HEK293 (cell line): ENCODE measurements at regions not wholly inside any gene's neighbourhood (a gene's known extent, or its start where the extent isn't known, plus 50 kb on each side); places are given as distances from the start of the nearest gene placed in this dataset.

ENCODE experiments used
- CTCF ChIA-PET: fragments of 350-600 bp; formaldehyde crosslinking; extraction: SDS; loops from one replicate; lab custom pipeline; 2021; ENCODE audit warnings: antibody characterized with exemption; lab: Yijun Ruan, JAX
- POLR2A ChIA-PET: fragments of 300-600 bp; formaldehyde crosslinking; extraction: SDS; loops from one replicate; lab custom pipeline; 2020; ENCODE audit warnings: antibody characterized with exemption, inconsistent platforms; lab: Yijun Ruan, JAX
- H3K27ac ChIP-seq: fragments of 200-500 bp; sonication (Bioruptor generic); 2 replicates; pipeline ENCODE4 v1.5.1; 2014; ENCODE audit warnings: low read depth, low read length, control low read depth, inconsistent platforms; ENCODE audit errors: extremely low read depth
- H3K36me3 ChIP-seq, 2 experiments: fragments of 200-500 bp in 1 of 2; sonication (Bioruptor generic) in 1 of 2; 1 replicate in 1 of 2; 2 replicates in 1 of 2; pipeline ENCODE4 v1.5.1; 2014 to 2017; ENCODE audit warnings: inconsistent platforms in 2 of 2, low read length in 2 of 2; ENCODE audit not compliant: control insufficient read depth in 2 of 2, insufficient read depth in 1 of 2
- H3K4me1 ChIP-seq: fragments of 200-500 bp; sonication (Bioruptor generic); 2 replicates; pipeline ENCODE4 v1.5.1; 2014; ENCODE audit warnings: mild to moderate bottlenecking, low read length, inconsistent platforms; ENCODE audit not compliant: control insufficient read depth, insufficient read depth
- H3K4me3 ChIP-seq: 2 replicates; pipeline ENCODE4 v1.5.1; 2011; ENCODE audit warnings: low read depth, mild to moderate bottlenecking, control low read depth, low read length, moderate library complexity
- H3K9me3 ChIP-seq: fragments of 200-500 bp; sonication (Bioruptor generic); 2 replicates; pipeline ENCODE4 v1.5.1; 2014; ENCODE audit warnings: low read depth, low read length, inconsistent platforms; ENCODE audit not compliant: control insufficient read depth, insufficient read depth
- KLF9 ChIP-seq: fragments of 450-650 bp; formaldehyde crosslinking; IDR thresholded peaks from 2 replicates; pipeline ENCODE4 v1.5.1; 2016; ENCODE audit warnings: missing biosample characterization, missing genetic modification characterization, low read depth
- PRDM4 ChIP-seq: fragments of 450-650 bp; formaldehyde crosslinking; IDR thresholded peaks from 2 replicates; pipeline ENCODE4 v1.5.1; 2017; ENCODE audit warnings: missing biosample characterization, missing genetic modification characterization
- ZFHX2 ChIP-seq: fragments of 450-650 bp; formaldehyde crosslinking; conservative IDR thresholded peaks from 2 replicates; pipeline ENCODE4 v1.5.1; 2016; ENCODE audit warnings: missing biosample characterization, missing genetic modification characterization
- ZNF121 ChIP-seq: fragments of 450-650 bp; formaldehyde crosslinking; IDR thresholded peaks from 2 replicates; pipeline ENCODE4 v1.5.1; 2016; ENCODE audit warnings: missing biosample characterization, missing genetic modification characterization
- ZNF280D ChIP-seq: fragments of 450-650 bp; formaldehyde crosslinking; IDR thresholded peaks from 2 replicates; pipeline ENCODE4 v1.5.1; 2016; ENCODE audit warnings: missing biosample characterization, missing genetic modification characterization
- ZNF362 ChIP-seq: fragments of 450-650 bp; formaldehyde crosslinking; IDR thresholded peaks from 2 replicates; pipeline ENCODE4 v1.5.1; 2016; ENCODE audit warnings: missing biosample characterization, missing genetic modification characterization
- ZNF426 ChIP-seq: fragments of 450-650 bp; formaldehyde crosslinking; IDR thresholded peaks from 2 replicates; pipeline ENCODE4 v1.5.1; 2017; ENCODE audit warnings: missing biosample characterization, missing genetic modification characterization, mild to moderate bottlenecking, inconsistent platforms, moderate library complexity
- ZNF513 ChIP-seq: fragments of 450-650 bp; IDR thresholded peaks from 2 replicates; pipeline ENCODE4 v1.5.1; 2018; ENCODE audit warnings: missing biosample characterization, missing genetic modification characterization
- ZNF558 ChIP-seq: fragments of 450-650 bp; formaldehyde crosslinking; IDR thresholded peaks from 2 replicates; pipeline ENCODE4 v1.5.1; 2016; ENCODE audit warnings: missing biosample characterization, missing genetic modification characterization
- ZNF571 ChIP-seq: fragments of 450-650 bp; formaldehyde crosslinking; IDR thresholded peaks from 2 replicates; pipeline ENCODE4 v1.5.0; 2017; ENCODE audit warnings: missing biosample characterization, missing genetic modification characterization
- ZNF654 ChIP-seq: fragments of 450-650 bp; formaldehyde crosslinking; IDR thresholded peaks from 2 replicates; pipeline ENCODE4 v1.5.1; 2016; ENCODE audit warnings: low read depth, missing biosample characterization, missing genetic modification characterization
- ZNF830 ChIP-seq: fragments of 450-650 bp; IDR thresholded peaks from 2 replicates; pipeline ENCODE4 v1.5.0; 2018; ENCODE audit warnings: missing biosample characterization, missing genetic modification characterization, low read depth, mild to moderate bottlenecking, moderate library complexity
- ZSCAN4 ChIP-seq: fragments of 450-650 bp; formaldehyde crosslinking; IDR thresholded peaks from 2 replicates; pipeline ENCODE4 v1.5.1; 2017; ENCODE audit warnings: missing biosample characterization, missing genetic modification characterization
- ZSCAN5A ChIP-seq: fragments of 450-650 bp; formaldehyde crosslinking; IDR thresholded peaks from 2 replicates; pipeline ENCODE4 v1.5.1; 2016; ENCODE audit warnings: missing biosample characterization, missing genetic modification characterization

GRCh38 chr5:57113481-57113880, 60.4 kb upstream of the GPBP1 start (continued):
- TF ChIP-seq ZNF426 (tag by site-specific recombination): no peak
- TF ChIP-seq ZNF280D: no peak
- no peak for TF ChIP-seq ZSCAN5A (tag by site-specific recombination)
- no peak for TF ChIP-seq ZFHX2 (tag by site-specific recombination)
- TF ChIP-seq ZNF121: no peak
- TF ChIP-seq, all 188 proteins: peak for 0

- POLR2A ChIA-PET: no interaction called here
- Histone ChIP-seq H3K9me3 (no peaks in the 10 kb centered on the region), H3K4me3 (no peak overlapping the region), H3K27ac (no peak overlapping the region), H3K4me1 (no peaks in the 10 kb centered on the region), H3K36me3 (no peaks in the 10 kb centered on the region)
- no peak for TF ChIP-seq ZNF830 (tag by site-specific recombination)
- no peak for TF ChIP-seq ZNF654 (tag by site-specific recombination)
- TF ChIP-seq ZNF362 (tag by site-specific recombination): no peak
- TF ChIP-seq PRDM4: no peak
- TF ChIP-seq ZNF571 (tag by site-specific recombination): no peak
- TF ChIP-seq ZNF513: no peak
- no peak for TF ChIP-seq ZNF121
- no peak for TF ChIP-seq ZSCAN4 (tag by site-specific recombination)
- no peak for TF ChIP-seq KLF9
- no peak for TF ChIP-seq ZNF558 (tag by site-specific recombination)
- CTCF ChIA-PET: no interaction called here
Measured at GRCh38 chr5:57117596-57117995, 56.3 kb upstream of the GPBP1 start.
